GM19035 (cell line): ENCODE measurements at regions not wholly inside any gene's neighbourhood (a gene's known extent, or its start where the extent isn't known, plus 50 kb on each side); places are given as distances from the start of the nearest gene placed in this dataset.
"Not testable (repeated sequence)": the region's sequence is repeated elsewhere in the genome, so short reads cannot be mapped to it uniquely, and the experiment has no call there.

Experiments used
- ATAC-seq: cut with Tn5 transposase; IDR thresholded peaks from one replicate; pipeline ENCODE4 v1.9.1; 2021; ENCODE audit not compliant: unreplicated experiment

GRCh38 chr7:79664884-79665676 lies 211.6 kb upstream of the MAGI2 start:
- no peak for ATAC-seq

GRCh38 chr7:79658304-79658703 lies 204.8 kb upstream of the MAGI2 start:
- no peak for ATAC-seq

- ATAC-seq, result no peak
Measured at GRCh38 chr7:79653136-79653631, 199.7 kb upstream of the MAGI2 start.

DNA sequence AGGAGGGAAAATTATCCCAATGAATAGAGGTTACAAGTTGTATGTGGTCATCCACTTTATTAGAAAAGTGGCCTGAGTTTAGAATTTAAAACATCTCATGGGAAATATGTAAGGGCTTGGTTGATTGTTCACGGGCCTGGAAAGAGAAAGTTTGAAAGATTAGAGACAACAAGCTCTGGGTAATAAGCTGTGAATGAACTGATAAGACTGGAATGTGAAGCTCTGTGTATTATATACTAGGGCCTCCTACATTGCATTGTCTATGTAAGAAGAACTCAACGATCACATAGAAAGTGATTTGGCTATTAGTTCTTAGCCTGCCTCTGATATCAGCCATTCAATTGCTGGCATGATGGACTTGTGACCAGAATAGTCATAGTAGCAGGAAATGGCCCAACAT lies 199.2 kb upstream of the MAGI2 start:
- no peak for ATAC-seq

- ATAC-seq, result no peak
Measured at GRCh38 chr7:79647711-79648110, 194.2 kb upstream of the MAGI2 start.

DNA sequence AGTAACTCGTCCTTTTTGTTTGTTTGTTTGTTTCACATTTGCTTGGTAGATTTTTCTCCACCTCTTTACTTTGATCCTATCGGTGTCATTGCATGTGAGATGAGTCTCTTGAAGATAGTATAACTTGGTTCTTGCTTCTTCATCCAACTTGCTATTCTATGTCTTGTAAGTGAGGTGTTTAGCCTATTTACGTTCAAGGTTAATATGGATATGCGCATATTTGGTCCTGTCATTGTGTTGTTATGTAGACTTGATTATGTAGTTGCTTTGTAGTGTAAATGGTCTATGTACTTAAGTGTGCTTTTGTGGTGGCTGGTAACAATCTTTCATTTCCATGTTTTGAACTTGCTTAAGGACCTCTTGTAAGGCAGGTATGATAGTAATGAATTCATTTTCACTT lies 192.8 kb upstream of the MAGI2 start:
- ATAC-seq, result no peak

DNA sequence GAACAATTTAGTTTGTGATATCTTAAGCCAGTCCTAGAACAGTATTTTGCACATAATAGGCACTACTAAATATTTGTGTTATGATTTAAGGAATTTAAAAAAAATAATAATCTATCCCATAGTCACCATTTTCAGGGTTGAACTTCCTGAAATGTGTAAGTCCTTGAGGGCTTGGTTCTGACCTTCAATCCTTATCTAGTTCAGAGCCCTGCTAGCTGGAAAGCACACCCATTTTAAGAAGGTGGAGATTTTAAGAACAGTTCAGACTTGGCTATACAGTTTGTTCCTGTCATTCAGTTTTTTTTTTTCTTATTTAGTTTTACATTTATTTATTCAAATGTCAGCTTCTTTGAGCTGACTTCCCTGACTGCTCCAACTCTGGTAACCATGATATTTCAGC lies 183.4 kb upstream of the MAGI2 start:
- no peak for ATAC-seq

GRCh38 chr7:79625921-79626320 lies 172.5 kb upstream of the MAGI2 start:
- ATAC-seq, result not testable (repeated sequence)

- no peak for ATAC-seq
Measured at GRCh38 chr7:79624336-79624735, 170.9 kb upstream of the MAGI2 start.

GRCh38 chr7:79622781-79623180 lies 169.3 kb upstream of the MAGI2 start:
- no peak for ATAC-seq

GRCh38 chr7:79620291-79620690 lies 166.8 kb upstream of the MAGI2 start:
- ATAC-seq, result no peak

GRCh38 chr7:79619216-79619615 lies 165.7 kb upstream of the MAGI2 start:
- no peak for ATAC-seq

DNA sequence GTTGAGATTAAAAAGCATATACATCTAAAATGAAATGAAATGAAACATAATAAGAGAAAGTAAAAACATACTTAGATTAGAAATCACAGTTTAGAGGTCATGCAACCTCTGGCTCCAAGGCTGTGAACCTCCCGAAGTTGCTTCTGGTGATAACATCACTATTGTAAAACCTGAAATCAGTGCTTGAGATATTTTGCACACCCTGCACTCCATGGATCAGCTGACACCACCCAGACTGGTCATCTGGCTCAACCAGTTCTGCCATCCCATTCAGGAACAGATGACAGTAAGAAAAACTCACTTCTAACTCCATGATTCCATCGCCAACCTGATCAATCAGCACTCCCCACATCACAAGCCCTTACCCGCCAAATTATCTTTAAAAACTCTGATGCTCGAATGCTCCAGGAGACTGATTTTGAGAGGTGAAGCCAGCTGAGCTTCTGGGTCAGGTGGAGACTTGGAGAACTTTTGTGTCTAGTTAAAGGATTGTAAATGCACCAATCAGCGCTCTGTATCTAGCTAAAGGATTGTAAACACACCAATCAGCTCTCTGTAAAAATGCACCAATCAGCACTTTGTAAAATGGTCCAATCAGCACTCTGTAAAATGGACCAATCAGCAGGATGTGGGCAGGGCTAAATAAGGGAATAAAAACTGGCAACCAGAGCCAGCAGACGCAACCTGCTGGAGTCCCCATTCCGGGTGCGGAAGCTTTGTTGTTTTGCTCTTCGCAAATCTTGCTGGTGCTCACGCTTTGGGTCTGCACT lies 162.6 kb upstream of the MAGI2 start:
- ATAC-seq, result no peak

DNA sequence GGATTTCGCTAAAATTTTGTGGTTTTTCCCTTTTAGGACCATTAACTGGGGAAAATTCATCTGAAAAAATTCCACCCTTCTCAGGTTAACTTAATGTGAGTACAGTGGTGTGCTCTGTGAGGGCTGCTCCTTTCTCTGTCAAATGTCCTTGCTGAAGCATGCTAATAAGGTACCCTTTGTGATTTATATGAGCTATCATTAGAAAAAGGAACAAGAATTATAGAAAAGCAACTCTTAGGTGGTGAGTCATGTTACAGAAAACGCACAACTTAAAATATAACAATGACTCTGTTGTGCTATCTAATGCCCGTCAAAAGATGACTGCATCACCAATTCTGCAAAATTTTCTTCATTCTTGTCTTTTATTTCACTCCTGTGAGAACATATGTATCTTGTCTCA lies 162.0 kb upstream of the MAGI2 start:
- ATAC-seq, result no peak

DNA sequence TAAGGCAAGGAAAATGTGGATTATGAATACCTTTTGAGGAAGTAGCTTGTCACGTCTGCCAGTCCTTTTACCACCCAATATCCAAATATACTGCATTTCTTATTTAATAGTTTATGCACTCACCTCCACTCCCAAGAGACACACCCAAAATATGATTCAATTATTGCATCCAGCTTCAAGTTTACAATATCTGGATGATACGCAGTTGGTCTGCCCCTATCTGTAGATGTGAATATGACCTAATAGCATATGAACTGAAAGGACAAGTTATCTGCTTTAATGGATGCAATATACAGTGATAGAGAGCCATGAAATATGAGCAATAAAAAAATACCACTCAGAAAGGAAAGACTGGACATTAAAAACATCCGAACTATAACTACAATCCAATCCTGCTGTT lies 159.4 kb upstream of the MAGI2 start:
- no peak for ATAC-seq

DNA sequence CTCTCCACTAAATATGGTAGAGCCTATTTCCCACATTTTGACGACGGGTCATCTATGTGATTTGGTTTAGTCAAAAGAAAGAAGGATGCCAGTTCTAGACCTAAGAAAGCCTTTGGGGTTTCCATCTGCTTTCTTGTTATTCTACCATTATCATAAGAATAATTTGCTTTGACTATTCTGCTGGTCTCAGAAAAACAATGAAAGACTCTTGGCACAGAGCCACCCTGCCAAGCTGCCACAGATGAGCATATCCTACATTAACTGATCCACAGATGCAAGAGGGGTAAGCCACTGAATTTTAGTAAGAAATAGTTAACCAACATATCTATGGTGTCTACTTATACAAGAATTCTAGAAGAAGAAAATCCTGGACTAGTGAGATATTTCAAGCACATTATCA lies 158.6 kb upstream of the MAGI2 start:
- ATAC-seq, result no peak

DNA sequence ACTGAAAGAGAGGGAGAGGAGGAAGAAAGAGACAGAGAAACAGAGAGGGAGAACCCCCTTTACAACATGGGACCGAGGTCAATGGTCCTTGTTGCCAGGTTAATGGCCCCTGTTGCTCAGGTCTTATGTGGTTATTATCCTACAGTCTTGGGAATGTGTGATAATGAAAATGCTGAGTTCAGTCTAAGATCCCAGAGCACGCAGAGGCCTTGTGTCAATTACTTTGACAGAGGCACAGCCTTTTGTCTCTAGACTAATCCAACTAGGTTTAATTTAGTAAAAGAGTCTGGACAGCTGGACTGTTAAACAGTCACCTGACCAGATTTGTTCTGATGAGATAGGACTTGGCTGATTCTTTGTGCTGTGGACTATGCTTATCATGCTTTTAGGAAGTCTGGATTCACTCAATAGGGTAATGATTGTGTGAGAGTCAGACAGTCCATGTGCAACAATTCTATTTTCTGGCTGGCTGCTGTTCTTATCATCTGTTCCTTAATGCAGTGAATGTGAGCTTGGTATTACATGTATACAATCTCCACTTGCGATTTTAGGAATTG lies 157.4 kb upstream of the MAGI2 start:
- ATAC-seq, result no peak

- ATAC-seq, result no peak
Measured at GRCh38 chr7:79610313-79610712, 156.8 kb upstream of the MAGI2 start.

GRCh38 chr7:79608005-79608404 lies 154.5 kb upstream of the MAGI2 start:
- no peak for ATAC-seq

DNA sequence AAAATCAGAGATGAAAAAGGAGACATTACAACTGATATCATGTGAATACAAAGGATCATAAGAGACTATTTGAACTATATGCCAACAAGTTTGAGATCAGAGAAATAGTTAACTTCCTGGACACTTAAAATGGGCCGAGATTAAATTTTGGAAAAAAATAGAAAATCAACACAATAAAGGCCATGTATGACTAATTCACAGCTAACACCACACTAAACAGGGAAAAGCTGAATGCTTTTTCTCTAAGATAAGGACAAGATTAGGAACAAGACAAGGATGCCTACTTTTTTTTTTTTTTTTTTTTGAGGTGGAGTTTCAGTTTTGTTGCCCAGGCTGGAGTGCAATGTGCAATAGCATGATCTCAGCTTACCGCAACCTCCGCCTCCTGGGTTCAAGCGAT lies 151.4 kb upstream of the MAGI2 start:
- ATAC-seq, result no peak

DNA sequence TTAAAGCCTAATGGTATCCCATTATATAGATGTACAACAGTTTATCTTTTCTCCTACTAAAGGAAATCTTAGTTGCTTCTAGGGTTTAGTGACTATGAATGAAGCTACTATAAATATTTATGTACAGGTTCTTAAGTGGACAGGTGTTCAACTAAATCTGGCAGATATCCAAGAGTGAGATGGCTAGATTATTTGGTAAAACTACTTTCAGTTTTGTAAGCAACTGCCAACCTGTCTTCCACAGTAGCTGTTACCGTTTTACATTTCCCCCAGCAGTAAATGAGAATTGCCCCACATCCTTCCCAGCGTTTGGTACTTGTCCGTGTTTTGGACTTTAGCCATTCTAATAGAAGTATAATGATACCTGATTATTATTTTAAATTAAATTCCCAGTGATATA lies 144.9 kb upstream of the MAGI2 start:
- ATAC-seq, result no peak

DNA sequence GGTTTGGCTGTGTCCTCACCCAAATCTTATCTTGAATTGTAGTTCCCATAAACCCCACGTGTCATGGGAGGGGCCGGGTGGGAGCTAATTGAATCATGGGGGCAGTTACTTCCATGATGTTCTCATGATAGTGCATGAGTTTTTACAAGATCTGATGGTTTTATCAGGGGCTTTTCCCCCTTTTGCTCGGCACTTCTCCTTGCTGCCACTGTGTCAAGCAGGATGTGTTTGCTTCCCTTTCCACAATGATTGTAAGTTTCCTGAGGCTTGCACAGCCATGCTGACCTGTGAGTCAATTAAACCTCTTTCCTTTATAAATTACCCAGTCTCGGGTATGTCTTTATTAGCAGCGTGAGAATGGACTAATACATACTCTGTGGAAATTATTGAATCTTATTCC lies 141.2 kb upstream of the MAGI2 start:
- not testable (repeated sequence) for ATAC-seq
